22Rv1 (cell line): ENCODE measurements at regions not wholly inside any gene's neighbourhood (a gene's known extent, or its start where the extent isn't known, plus 50 kb on each side); places are given as distances from the start of the nearest gene placed in this dataset.

ENCODE experiments used
- CTCF ChIP-seq: fragments of 450-650 bp; IDR thresholded peaks from 2 replicates; pipeline ENCODE4 v1.5.1; 2017; ENCODE audit warnings: mild to moderate bottlenecking
- ZFX ChIP-seq: fragments of 450-650 bp; IDR thresholded peaks from 2 replicates; pipeline ENCODE4 v1.6.1; 2017; ENCODE audit warnings: antibody characterized with exemption, borderline replicate concordance

- no peak for TF ChIP-seq CTCF
- TF ChIP-seq ZFX: no peak
These were observed 165.6 kb upstream of the PRICKLE2 start for GRCh38 chr3:64390893-64391292.
